ENCODE measurements at regions not wholly inside any gene's neighbourhood (a gene's known extent, or its start where the extent isn't known, plus 50 kb on each side); places are given as distances from the start of the nearest gene placed in this dataset.

DNA sequence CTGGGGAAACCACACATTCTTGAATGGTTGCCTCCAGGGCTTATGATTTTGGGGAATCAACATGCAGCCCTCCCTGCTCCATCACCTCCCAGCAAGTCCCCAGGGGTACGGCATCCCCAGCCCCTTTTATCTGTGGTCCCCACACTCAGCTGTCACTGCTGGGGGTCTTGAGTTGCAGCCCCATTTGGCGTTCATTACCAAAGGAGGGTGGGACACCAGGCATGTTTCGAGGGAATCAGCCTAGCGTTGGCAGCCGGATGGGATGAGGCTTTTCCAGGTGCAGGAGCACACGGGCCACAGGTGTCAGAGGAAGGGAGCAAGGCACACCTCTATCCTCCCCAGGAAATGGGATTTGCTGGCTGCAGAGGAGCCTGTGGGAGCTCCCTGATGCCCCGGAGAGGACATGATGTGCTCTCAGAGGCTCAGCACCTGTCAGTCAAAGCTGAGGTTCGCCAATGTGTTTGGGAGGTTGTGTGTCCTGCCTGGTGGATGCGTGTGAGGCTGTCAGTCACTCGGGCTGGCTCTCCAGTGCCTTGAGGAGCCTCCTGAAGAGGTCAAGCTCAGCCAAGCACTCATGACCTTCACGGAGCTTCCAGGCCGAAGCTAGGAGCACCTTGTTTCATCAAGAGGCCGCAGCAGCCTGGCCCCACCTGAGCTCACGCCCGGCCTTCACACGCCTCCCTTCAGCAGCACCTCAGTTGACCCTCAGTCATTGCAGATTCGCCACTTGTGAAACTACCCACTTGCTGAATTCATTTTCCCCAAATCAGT is 95.0 kb downstream of the ERMARD start:
- no peak for DNase-seq (ENCODE audit: low read depth)
- no peak for TF ChIP-seq MYC (IDR thresholded peaks at IDR 0.05; ENCODE audit: low read depth, low read length)
- TF ChIP-seq, protein P1, sequence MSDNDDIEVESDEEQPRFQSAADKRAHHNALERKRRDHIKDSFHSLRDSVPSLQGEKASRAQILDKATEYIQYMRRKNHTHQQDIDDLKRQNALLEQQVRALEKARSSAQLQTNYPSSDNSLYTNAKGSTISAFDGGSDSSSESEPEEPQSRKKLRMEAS (IDR thresholded peaks at IDR 0.05; ENCODE audit: low read depth, low read length) = no peak
- TF ChIP-seq, protein P2, sequence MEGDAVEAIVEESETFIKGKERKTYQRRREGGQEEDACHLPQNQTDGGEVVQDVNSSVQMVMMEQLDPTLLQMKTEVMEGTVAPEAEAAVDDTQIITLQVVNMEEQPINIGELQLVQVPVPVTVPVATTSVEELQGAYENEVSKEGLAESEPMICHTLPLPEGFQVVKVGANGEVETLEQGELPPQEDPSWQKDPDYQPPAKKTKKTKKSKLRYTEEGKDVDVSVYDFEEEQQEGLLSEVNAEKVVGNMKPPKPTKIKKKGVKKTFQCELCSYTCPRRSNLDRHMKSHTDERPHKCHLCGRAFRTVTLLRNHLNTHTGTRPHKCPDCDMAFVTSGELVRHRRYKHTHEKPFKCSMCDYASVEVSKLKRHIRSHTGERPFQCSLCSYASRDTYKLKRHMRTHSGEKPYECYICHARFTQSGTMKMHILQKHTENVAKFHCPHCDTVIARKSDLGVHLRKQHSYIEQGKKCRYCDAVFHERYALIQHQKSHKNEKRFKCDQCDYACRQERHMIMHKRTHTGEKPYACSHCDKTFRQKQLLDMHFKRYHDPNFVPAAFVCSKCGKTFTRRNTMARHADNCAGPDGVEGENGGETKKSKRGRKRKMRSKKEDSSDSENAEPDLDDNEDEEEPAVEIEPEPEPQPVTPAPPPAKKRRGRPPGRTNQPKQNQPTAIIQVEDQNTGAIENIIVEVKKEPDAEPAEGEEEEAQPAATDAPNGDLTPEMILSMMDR (IDR thresholded peaks at IDR 0.05; ENCODE audit: low read depth, low read length) = no peak
- no peak for TF ChIP-seq POLR2A (IDR thresholded peaks at IDR 0.05; ENCODE audit: extremely low read depth, insufficient read length)
- no peak overlapping the region for H3K4me3 ChIP-seq (ENCODE audit: low read depth, low read length)

DNA sequence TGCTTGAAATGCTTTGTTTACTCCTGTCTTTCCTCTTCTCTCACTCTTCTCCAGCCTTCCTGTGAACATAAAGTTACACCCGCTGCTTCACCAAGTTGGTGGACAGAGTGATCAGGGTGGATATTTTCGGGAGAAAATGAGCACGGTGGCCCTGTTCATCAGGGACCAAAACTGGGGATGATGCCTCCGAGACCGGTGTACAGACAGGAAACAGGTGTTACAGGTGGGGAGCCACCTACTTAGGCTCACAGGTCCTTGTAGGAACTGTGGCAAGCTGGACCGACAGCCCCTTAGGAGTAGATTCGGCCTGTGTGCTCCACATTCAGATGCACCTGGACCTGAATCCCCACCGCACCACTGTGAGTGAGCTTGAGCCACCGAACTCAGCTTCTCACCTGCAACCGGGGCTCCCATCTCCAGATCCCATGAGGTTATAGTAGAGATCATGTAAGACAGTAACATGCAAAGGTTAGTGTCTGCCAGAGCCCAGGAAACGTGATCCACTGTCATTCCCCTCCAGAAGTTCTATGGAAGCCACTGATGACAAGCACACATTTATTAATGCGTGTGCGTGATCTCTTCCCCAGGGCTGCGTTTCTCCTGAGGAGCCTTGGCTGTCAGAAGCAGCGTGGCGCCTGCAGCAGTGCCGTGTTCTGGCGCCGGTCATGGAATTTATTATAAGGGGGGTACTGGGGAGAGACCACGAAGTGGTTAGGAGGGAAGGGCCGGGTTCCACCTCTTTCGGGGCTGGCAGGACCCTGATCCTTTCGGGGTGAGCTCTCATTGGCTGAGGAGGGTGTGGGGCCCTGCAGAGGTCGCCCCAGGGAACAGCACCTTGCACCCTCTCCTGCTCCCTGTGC is 94.2 kb downstream of the ERMARD start:
- no peak overlapping the region for H3K4me3 ChIP-seq (ENCODE audit: low read depth, low read length)
- TF ChIP-seq, protein P1 (IDR thresholded peaks at IDR 0.05; ENCODE audit: low read depth, low read length) = no peak
- TF ChIP-seq, protein P2 (IDR thresholded peaks at IDR 0.05; ENCODE audit: low read depth, low read length) = no peak
- TF ChIP-seq MYC (IDR thresholded peaks at IDR 0.05; ENCODE audit: low read depth, low read length) (no peak), POLR2A (IDR thresholded peaks at IDR 0.05; ENCODE audit: extremely low read depth, insufficient read length) (no peak)

DNA sequence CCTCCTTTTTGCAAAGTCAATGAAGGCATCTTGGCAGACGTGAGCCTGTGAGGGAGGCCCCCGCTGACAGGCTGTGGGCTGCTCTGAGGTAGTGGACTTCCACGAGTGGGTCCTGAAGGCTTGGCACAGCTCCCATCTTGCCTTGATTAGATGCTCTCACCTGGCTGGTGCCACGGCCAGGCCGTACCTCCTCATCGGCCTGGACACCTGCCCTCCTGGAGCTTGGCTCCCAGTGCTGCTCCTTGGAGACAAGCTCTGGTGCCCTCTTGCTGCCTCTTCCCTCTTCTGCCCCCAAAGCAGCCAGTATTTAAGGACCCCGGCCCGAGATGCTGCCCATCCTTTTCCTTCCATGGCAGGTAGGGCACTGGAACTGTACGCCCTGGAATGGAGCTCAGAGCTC is 93.5 kb downstream of the ERMARD start:
- no peak overlapping the region for H3K4me3 ChIP-seq (ENCODE audit: low read depth, low read length)
- DNase-seq (ENCODE audit: low read depth) = no peak
- TF ChIP-seq, protein P2 (IDR thresholded peaks at IDR 0.05; ENCODE audit: low read depth, low read length) = no peak
- TF ChIP-seq POLR2A (IDR thresholded peaks at IDR 0.05; ENCODE audit: extremely low read depth, insufficient read length) (no peak), MYC (IDR thresholded peaks at IDR 0.05; ENCODE audit: low read depth, low read length) (no peak)
- TF ChIP-seq, protein P1 (IDR thresholded peaks at IDR 0.05; ENCODE audit: low read depth, low read length) = no peak

More for the DNA sequence above, 94.2 kb downstream of the ERMARD start:
- DNase-seq (ENCODE audit: low read depth) = no peak

DNA sequence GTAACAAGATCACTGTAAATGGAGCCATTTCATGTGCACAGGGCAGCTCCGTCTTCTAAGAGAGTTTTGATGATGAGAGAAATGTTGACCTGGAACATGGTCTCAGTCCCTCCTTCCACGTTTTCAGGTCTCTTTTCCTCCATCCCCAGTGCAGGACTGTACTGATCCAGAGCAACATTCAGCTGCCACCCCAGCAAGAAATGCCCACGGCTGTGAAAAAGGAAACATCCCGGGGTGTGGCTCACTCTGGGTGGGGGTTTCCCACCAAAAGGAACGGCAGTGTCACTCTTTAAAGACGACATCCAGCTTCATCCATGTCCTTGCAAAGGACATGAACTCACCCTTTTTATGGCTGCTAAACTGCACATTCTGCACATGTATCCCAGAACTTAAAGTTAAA is 92.6 kb downstream of the ERMARD start:
- no peak for DNase-seq (ENCODE audit: low read depth)
- TF ChIP-seq, protein P1 (IDR thresholded peaks at IDR 0.05; ENCODE audit: low read depth, low read length) = no peak
- TF ChIP-seq, protein P2 (IDR thresholded peaks at IDR 0.05; ENCODE audit: low read depth, low read length) = no peak
- TF ChIP-seq POLR2A (IDR thresholded peaks at IDR 0.05; ENCODE audit: extremely low read depth, insufficient read length) (no peak), MYC (IDR thresholded peaks at IDR 0.05; ENCODE audit: low read depth, low read length) (no peak)
- no peak overlapping the region for H3K4me3 ChIP-seq (ENCODE audit: low read depth, low read length)

DNA sequence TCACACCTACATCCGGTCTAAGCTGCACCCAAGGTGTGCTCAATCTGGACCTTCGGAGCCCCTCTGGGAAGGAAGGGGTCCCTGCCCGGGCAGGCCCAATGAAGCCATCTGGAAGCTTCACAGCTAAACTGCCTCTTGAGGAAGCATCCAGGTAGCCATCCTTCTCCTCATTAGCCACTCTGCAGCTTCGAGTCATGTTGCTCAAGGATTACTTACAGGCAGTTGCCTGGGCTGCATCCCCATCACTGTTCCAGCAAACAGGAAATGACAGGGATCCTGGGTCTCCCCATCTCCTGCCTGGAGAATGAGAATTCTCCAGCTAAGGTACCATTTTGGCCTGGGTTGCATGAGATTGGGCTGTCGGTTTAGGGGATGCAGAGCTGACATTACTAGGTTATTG is 91.7 kb downstream of the ERMARD start:
- TF ChIP-seq MYC (IDR thresholded peaks at IDR 0.05; ENCODE audit: low read depth, low read length) (no peak), POLR2A (IDR thresholded peaks at IDR 0.05; ENCODE audit: extremely low read depth, insufficient read length) (no peak)
- TF ChIP-seq, protein P2 (IDR thresholded peaks at IDR 0.05; ENCODE audit: low read depth, low read length) = no peak
- TF ChIP-seq, protein P1 (IDR thresholded peaks at IDR 0.05; ENCODE audit: low read depth, low read length) = no peak
- no peak for DNase-seq (ENCODE audit: low read depth)

More for the DNA sequence above, 91.7 kb downstream of the ERMARD start:
- no peak overlapping the region for H3K4me3 ChIP-seq (ENCODE audit: low read depth, low read length)
